Body of pancreas (tissue), 4 donors: ENCODE measurements at regions not wholly inside any gene's neighbourhood (a gene's known extent, or its start where the extent isn't known, plus 50 kb on each side); places are given as distances from the start of the nearest gene placed in this dataset.
A peak's percentile ranks its signal among the peaks of the same experiment; 100 is the strongest.

Experiments used
- ATAC-seq: fragments of 150-250 bp; one replicate; pipeline ENCODE4 v1.9.1; 2016
- DNase-seq, 4 donors: peaks; one replicate each; pipeline ENCODE4 v3.0.0-alpha.2; 2019
- H3K27ac ChIP-seq, 4 donors: fragments of 200-600 bp; sonication (generic); 1 replicate in 3 of 4; 2 replicates in 1 of 4; pipeline versions ENCODE4 v1.5.1 to v1.6.1; 2016 to 2019; ENCODE audit warnings: mild to moderate bottlenecking in 1 of 4, mixed read lengths in 1 of 4, moderate library complexity in 1 of 4
- H3K27me3 ChIP-seq, 2 donors: fragments of 200-600 bp; sonication (generic); one replicate each; pipeline ENCODE4 v1.6.0; 2016; ENCODE audit warnings: mild to moderate bottlenecking in 1 of 2
- H3K36me3 ChIP-seq, 2 donors: fragments of 200-600 bp; sonication (generic); replicated peaks in 1 of 2; 2 replicates each; pipeline ENCODE4 v1.5.1; 2016; ENCODE audit warnings: low read depth in 2 of 2; ENCODE audit not compliant: insufficient read depth in 1 of 2
- H3K4me1 ChIP-seq: fragments of 200-600 bp; sonication (generic); one replicate; pipeline ENCODE4 v1.6.0; 2016
- H3K4me3 ChIP-seq, 2 donors: fragments of 200-600 bp; sonication (generic); 1 replicate in 1 of 2; 2 replicates in 1 of 2; pipeline ENCODE4 v1.5.1; 2016 to 2019
- H3K9me3 ChIP-seq, 3 donors: fragments of 200-600 bp; sonication (generic); 1 replicate in 2 of 3; 2 replicates in 1 of 3; pipeline ENCODE4 v1.5.1; 2016
- CTCF ChIP-seq, 7 experiments: fragments of 450-650 bp in 4 of 7; fragments of 200-600 bp in 3 of 7; sonication (generic) in 3 of 7; IDR thresholded peaks; one replicate each; pipeline ENCODE4 v1.5.1; 2016 to 2019; ENCODE audit warnings: antibody characterized with exemption in 7 of 7
- POLR2A ChIP-seq, 3 donors: fragments of 450-650 bp; IDR thresholded peaks; one replicate each; pipeline ENCODE4 v1.6.1; 2016; ENCODE audit warnings: antibody characterized with exemption in 3 of 3, mild to moderate bottlenecking in 2 of 3
- WGBS, 2 donors: methylation state at CpG; one replicate each; pipeline ENCODE4 v1.1.5; 2017; 5-methylcytosine and 5-hydroxymethylcytosine counted together
- intact Hi-C: fragments of 100-400 bp; cut with DNase I; formaldehyde crosslinking; loops from one replicate; pipeline ENCODE4 v1.15.1; 2023

- Histone ChIP-seq H3K27me3 (no peaks in the 10 kb centered on the region), H3K36me3 (no peaks in the 10 kb centered on the region), H3K27ac (no peak overlapping the region), H3K4me3 (no peak overlapping the region), H3K4me1 (no peaks in the 10 kb centered on the region), H3K9me3 (no peaks in the 10 kb centered on the region)
- intact Hi-C loops = no loop called here
- WGBS, 2 donors = 82 to 91% methylated on average over 6 of the region's 6 CpGs
- no peak for DNase-seq
- TF ChIP-seq CTCF (IDR thresholded peaks at IDR 0.05) (no peak), POLR2A (IDR thresholded peaks at IDR 0.05) (no peak)
- no peak for ATAC-seq
Observed at GRCh38 chr5:71946343-71947030, 160.8 kb upstream of the MAP1B start.

GRCh38 chr5:71948206-71948605 lies 159.1 kb upstream of the MAP1B start:
- intact Hi-C loops = no loop called here
- no peaks in the 10 kb centered on the region for H3K9me3 ChIP-seq
- DNase-seq = no peak
- H3K36me3 ChIP-seq = no peaks in the 10 kb centered on the region
- no peak overlapping the region for H3K4me3 ChIP-seq
- WGBS, 2 donors = 87 to 96% methylated on average over 2 of the region's 2 CpGs
- H3K27ac ChIP-seq = no peak overlapping the region
- TF ChIP-seq CTCF (IDR thresholded peaks at IDR 0.05) (no peak), POLR2A (IDR thresholded peaks at IDR 0.05) (no peak)
- no peaks in the 10 kb centered on the region for H3K4me1 ChIP-seq
- H3K27me3 ChIP-seq = no peaks in the 10 kb centered on the region
- no peak for ATAC-seq

- 77 to 84% methylated on average over 5 of the region's 5 CpGs for WGBS, 2 donors
- Histone ChIP-seq H3K4me1 (peaks cover 10% of the 10 kb centered on the region), H3K27ac (no peak overlapping the region), H3K9me3 (no peaks in the 10 kb centered on the region), H3K27me3 (no peaks in the 10 kb centered on the region), H3K36me3 (no peaks in the 10 kb centered on the region), H3K4me3 (no peak overlapping the region)
- no peak for DNase-seq
- no peak for ATAC-seq
- intact Hi-C loops = no loop called here
- TF ChIP-seq POLR2A (IDR thresholded peaks at IDR 0.05) (no peak), CTCF (IDR thresholded peaks at IDR 0.05) (no peak)
Observed at GRCh38 chr5:71949772-71950171, 157.5 kb upstream of the MAP1B start.

- H3K27me3 ChIP-seq = no peaks in the 10 kb centered on the region
- no peak for TF ChIP-seq CTCF (IDR thresholded peaks at IDR 0.05)
- TF ChIP-seq POLR2A (IDR thresholded peaks at IDR 0.05) = no peak
- 84 to 86% methylated on average over 8 of the region's 8 CpGs for WGBS, 2 donors
- DNase-seq = no peak
- intact Hi-C loops = no loop called here
- no peak for ATAC-seq
- no peak overlapping the region for H3K4me3 ChIP-seq
- H3K4me1 ChIP-seq = peaks cover 10% of the 10 kb centered on the region
- no peaks in the 10 kb centered on the region for H3K9me3 ChIP-seq
- no peaks in the 10 kb centered on the region for H3K36me3 ChIP-seq
- H3K27ac ChIP-seq = no peak overlapping the region
Observed at GRCh38 chr5:71953866-71954265, 153.4 kb upstream of the MAP1B start.

- no peaks in the 10 kb centered on the region for H3K36me3 ChIP-seq
- H3K27ac ChIP-seq = no peak overlapping the region
- ATAC-seq (peak; percentile 42), DNase-seq (peak in 3 of 4 donors; percentile 52 to 70 (median 67))
- no peak overlapping the region for H3K4me3 ChIP-seq
- intact Hi-C loops = no loop called here
- WGBS, 2 donors = 23 to 28% methylated on average over 4 of the region's 4 CpGs
- no peaks in the 10 kb centered on the region for H3K9me3 ChIP-seq
- no peak for TF ChIP-seq POLR2A (IDR thresholded peaks at IDR 0.05)
- TF ChIP-seq CTCF (IDR thresholded peaks at IDR 0.05) = no peak
- H3K27me3 ChIP-seq = no peaks in the 10 kb centered on the region
- peaks cover 10% of the 10 kb centered on the region for H3K4me1 ChIP-seq
Observed at GRCh38 chr5:71954329-71954728, 152.9 kb upstream of the MAP1B start.
